ENCODE measurements at regions not wholly inside any gene's neighbourhood (a gene's known extent, or its start where the extent isn't known, plus 50 kb on each side); places are given as distances from the start of the nearest gene placed in this dataset.

- TF ChIP-seq HNF4A (conservative IDR thresholded peaks at IDR 0.05) (no peak), NR2F2 (IDR thresholded peaks at IDR 0.05) (no peak), MAX (IDR thresholded peaks at IDR 0.05) (no peak), RAD21 (IDR thresholded peaks at IDR 0.05) (no peak), YY1 (IDR thresholded peaks at IDR 0.05) (no peak), JUND (IDR thresholded peaks at IDR 0.05) (no peak), ATF3 (IDR thresholded peaks at IDR 0.05) (no peak), GABPA (IDR thresholded peaks at IDR 0.05 in 1 of 2, conservative IDR thresholded peaks at IDR 0.05 in 1 of 2) (no peak), SP1 (IDR thresholded peaks at IDR 0.05) (no peak), RXRA (IDR thresholded peaks at IDR 0.05) (no peak), FOXA1 (IDR thresholded peaks at IDR 0.05) (no peak), EGR1 (IDR thresholded peaks at IDR 0.05; ENCODE audit: low read depth in 2 of 2) (no peak), TAF1 (conservative IDR thresholded peaks at IDR 0.05) (no peak), HNF4G (IDR thresholded peaks at IDR 0.05) (no peak), FOXA2 (IDR thresholded peaks at IDR 0.05) (no peak)
- TF ChIP-seq, protein P1, sequence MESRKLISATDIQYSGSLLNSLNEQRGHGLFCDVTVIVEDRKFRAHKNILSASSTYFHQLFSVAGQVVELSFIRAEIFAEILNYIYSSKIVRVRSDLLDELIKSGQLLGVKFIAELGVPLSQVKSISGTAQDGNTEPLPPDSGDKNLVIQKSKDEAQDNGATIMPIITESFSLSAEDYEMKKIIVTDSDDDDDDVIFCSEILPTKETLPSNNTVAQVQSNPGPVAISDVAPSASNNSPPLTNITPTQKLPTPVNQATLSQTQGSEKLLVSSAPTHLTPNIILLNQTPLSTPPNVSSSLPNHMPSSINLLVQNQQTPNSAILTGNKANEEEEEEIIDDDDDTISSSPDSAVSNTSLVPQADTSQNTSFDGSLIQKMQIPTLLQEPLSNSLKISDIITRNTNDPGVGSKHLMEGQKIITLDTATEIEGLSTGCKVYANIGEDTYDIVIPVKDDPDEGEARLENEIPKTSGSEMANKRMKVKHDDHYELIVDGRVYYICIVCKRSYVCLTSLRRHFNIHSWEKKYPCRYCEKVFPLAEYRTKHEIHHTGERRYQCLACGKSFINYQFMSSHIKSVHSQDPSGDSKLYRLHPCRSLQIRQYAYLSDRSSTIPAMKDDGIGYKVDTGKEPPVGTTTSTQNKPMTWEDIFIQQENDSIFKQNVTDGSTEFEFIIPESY (IDR thresholded peaks at IDR 0.05): no peak
- TF ChIP-seq, protein P2, sequence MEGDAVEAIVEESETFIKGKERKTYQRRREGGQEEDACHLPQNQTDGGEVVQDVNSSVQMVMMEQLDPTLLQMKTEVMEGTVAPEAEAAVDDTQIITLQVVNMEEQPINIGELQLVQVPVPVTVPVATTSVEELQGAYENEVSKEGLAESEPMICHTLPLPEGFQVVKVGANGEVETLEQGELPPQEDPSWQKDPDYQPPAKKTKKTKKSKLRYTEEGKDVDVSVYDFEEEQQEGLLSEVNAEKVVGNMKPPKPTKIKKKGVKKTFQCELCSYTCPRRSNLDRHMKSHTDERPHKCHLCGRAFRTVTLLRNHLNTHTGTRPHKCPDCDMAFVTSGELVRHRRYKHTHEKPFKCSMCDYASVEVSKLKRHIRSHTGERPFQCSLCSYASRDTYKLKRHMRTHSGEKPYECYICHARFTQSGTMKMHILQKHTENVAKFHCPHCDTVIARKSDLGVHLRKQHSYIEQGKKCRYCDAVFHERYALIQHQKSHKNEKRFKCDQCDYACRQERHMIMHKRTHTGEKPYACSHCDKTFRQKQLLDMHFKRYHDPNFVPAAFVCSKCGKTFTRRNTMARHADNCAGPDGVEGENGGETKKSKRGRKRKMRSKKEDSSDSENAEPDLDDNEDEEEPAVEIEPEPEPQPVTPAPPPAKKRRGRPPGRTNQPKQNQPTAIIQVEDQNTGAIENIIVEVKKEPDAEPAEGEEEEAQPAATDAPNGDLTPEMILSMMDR (IDR thresholded peaks at IDR 0.05; ENCODE audit: low read depth, low read length, missing input control): no peak
- TF ChIP-seq, protein P3, sequence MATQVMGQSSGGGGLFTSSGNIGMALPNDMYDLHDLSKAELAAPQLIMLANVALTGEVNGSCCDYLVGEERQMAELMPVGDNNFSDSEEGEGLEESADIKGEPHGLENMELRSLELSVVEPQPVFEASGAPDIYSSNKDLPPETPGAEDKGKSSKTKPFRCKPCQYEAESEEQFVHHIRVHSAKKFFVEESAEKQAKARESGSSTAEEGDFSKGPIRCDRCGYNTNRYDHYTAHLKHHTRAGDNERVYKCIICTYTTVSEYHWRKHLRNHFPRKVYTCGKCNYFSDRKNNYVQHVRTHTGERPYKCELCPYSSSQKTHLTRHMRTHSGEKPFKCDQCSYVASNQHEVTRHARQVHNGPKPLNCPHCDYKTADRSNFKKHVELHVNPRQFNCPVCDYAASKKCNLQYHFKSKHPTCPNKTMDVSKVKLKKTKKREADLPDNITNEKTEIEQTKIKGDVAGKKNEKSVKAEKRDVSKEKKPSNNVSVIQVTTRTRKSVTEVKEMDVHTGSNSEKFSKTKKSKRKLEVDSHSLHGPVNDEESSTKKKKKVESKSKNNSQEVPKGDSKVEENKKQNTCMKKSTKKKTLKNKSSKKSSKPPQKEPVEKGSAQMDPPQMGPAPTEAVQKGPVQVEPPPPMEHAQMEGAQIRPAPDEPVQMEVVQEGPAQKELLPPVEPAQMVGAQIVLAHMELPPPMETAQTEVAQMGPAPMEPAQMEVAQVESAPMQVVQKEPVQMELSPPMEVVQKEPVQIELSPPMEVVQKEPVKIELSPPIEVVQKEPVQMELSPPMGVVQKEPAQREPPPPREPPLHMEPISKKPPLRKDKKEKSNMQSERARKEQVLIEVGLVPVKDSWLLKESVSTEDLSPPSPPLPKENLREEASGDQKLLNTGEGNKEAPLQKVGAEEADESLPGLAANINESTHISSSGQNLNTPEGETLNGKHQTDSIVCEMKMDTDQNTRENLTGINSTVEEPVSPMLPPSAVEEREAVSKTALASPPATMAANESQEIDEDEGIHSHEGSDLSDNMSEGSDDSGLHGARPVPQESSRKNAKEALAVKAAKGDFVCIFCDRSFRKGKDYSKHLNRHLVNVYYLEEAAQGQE (IDR thresholded peaks at IDR 0.05): no peak
- Histone ChIP-seq H3K4me1 (ENCODE audit: control insufficient read depth in 4 of 4, insufficient read depth in 4 of 4, low read length in 3 of 4) (peaks cover 0 to 9% (median 4%) of the 10 kb centered on the region in 4 donors), H3K36me3 (ENCODE audit: control insufficient read depth in 4 of 4, insufficient read depth in 3 of 4, low read depth in 1 of 4, low read length in 3 of 4) (no peaks in the 10 kb centered on the region), H3K9me3 (ENCODE audit: control insufficient read depth in 4 of 4, low read length in 3 of 4) (no peaks in the 10 kb centered on the region), H3K27me3 (ENCODE audit: control insufficient read depth in 4 of 4, insufficient read depth in 4 of 4, low read length in 3 of 4) (no peaks in the 10 kb centered on the region), H3K9ac (ENCODE audit: low read depth in 1 of 2, low read length in 2 of 2) (no peak overlapping the region), H3K27ac (ENCODE audit: low read depth in 1 of 2, low read length in 2 of 2) (no peak overlapping the region), H3K4me3 (ENCODE audit: low read depth in 1 of 3, low read length in 3 of 3) (no peak overlapping the region)
- no peak for DNase-seq (ENCODE audit: low spot score)
Observed at GRCh38 chr1:228828151-228828550, 92.9 kb downstream of the RHOU start.

Data from liver (tissue), 7 donors.